ENCODE measurements at regions not wholly inside any gene's neighbourhood (a gene's known extent, or its start where the extent isn't known, plus 50 kb on each side); places are given as distances from the start of the nearest gene placed in this dataset.
"Not testable (repeated sequence)": the region's sequence is repeated elsewhere in the genome, so short reads cannot be mapped to it uniquely, and the experiment has no call there.

- H3K36me3 ChIP-seq (ENCODE audit: control insufficient read depth in 2 of 4, insufficient read depth in 4 of 4, low read length in 3 of 4); H3K56ac ChIP-seq (replicated peaks; ENCODE audit: insufficient read length, low read depth, low read length); H3K9me3 ChIP-seq (ENCODE audit: insufficient read depth in 2 of 2, low read depth in 1 of 2, low read length in 1 of 2); POLR2A ChIA-PET (ENCODE audit: partially characterized antibody); H3K14ac ChIP-seq (ENCODE audit: insufficient read length); H3K79me2 ChIP-seq (ENCODE audit: control insufficient read depth in 1 of 2, insufficient read depth in 2 of 2, low read length in 2 of 2); H2BK20ac ChIP-seq (ENCODE audit: low read length); H4K20me1 ChIP-seq (replicated peaks in 1 of 2; ENCODE audit: control insufficient read depth in 1 of 2, insufficient read depth in 2 of 2, low read length in 2 of 2); DNase-seq (ENCODE audit: low read depth in 1 of 2, low spot score in 2 of 2); H3K4me3 ChIP-seq (ENCODE audit: extremely low read depth in 1 of 4, insufficient read depth in 2 of 4, low read depth in 3 of 4, low read length in 4 of 4); H3K27ac ChIP-seq (ENCODE audit: low read depth, low read length); H3K79me1 ChIP-seq (ENCODE audit: low read depth, low read length); H2AFZ ChIP-seq (ENCODE audit: low read length); CTCF ChIA-PET (ENCODE audit: partially characterized antibody); H4K91ac ChIP-seq (replicated peaks; ENCODE audit: insufficient read length, low read length); H3K27me3 ChIP-seq (replicated peaks in 1 of 4; ENCODE audit: control insufficient read depth in 3 of 4, extremely low read depth in 1 of 4, insufficient read depth in 3 of 4, low read length in 3 of 4); H4K5ac ChIP-seq (ENCODE audit: insufficient read length, low read depth, low read length); H2BK12ac ChIP-seq (ENCODE audit: low read depth, low read length); H2BK5ac ChIP-seq (ENCODE audit: low read depth, low read length); H3K4me2 ChIP-seq (ENCODE audit: insufficient read depth in 1 of 2, low read depth in 2 of 2, low read length in 2 of 2); H3K4me1 ChIP-seq (replicated peaks in 1 of 4; ENCODE audit: control insufficient read depth in 3 of 4, insufficient read depth in 4 of 4, low read length in 3 of 4); H3K23me2 ChIP-seq (ENCODE audit: low read depth, low read length); H2AK5ac ChIP-seq (ENCODE audit: low read depth, low read length); H3K18ac ChIP-seq (ENCODE audit: extremely low read depth, low read length); H3K4ac ChIP-seq (replicated peaks; ENCODE audit: insufficient read length, low read depth, low read length); FAIRE-seq; H2BK120ac ChIP-seq (replicated peaks; ENCODE audit: low read depth, low read length); H3K23ac ChIP-seq (ENCODE audit: insufficient read length); H2BK15ac ChIP-seq (ENCODE audit: low read length); H4K8ac ChIP-seq (ENCODE audit: extremely low read depth, insufficient read depth, low read length); H3K9ac ChIP-seq (replicated peaks in 1 of 4; ENCODE audit: extremely low read depth in 1 of 4, low read depth in 3 of 4, low read length in 3 of 4): not testable (repeated sequence)
- peak in 1 of 2 experiments; percentile 72; a peak in 1 of 3 replicates for TF ChIP-seq EP300 (IDR thresholded peaks at IDR 0.05; ENCODE audit: borderline replicate concordance in 1 of 2, low read depth in 2 of 2, low read length in 2 of 2)
- 89% methylated on average over 5 of the region's 5 CpGs; no CpG with 5 or more reads in 1 of the 2 experiments for WGBS, 2 experiments (ENCODE audit: extremely low coverage in 1 of 2, insufficient coverage in 1 of 2, insufficient read length in 1 of 2, insufficient replicate concordance in 2 of 2, low coverage in 1 of 2, low lambda C conversion rate in 2 of 2, missing lambda C conversion rate in 1 of 2)
Observed at GRCh38 chr13:76575634-76576033, 310.6 kb downstream of the KCTD12 start.

Data from H1 (cell line).